SK-N-SH (cell line): ENCODE measurements at regions not wholly inside any gene's neighbourhood (a gene's known extent, or its start where the extent isn't known, plus 50 kb on each side); places are given as distances from the start of the nearest gene placed in this dataset.

Experiments
- CTCF ChIA-PET: fragments of 300-600, 350-600 bp; formaldehyde crosslinking; extraction: SDS; loops from one replicate; lab custom pipeline; 2021; lab: Yijun Ruan, JAX
- POLR2A ChIA-PET: fragments of 350-600 bp; sonication (Branson Sonifier 250); formaldehyde crosslinking; extraction: SDS; loops from one replicate; lab custom pipeline; 2020; ENCODE audit warnings: antibody characterized with exemption, inconsistent platforms; lab: Yijun Ruan, JAX
- DNase-seq: peaks from one replicate; pipeline ENCODE4 v3.0.0; 2012
- H2AFZ ChIP-seq: fragments of 200-600 bp; sonication (generic); 2 replicates; pipeline ENCODE4 v1.8.1; 2016; ENCODE audit warnings: antibody characterized with exemption, mild to moderate bottlenecking, low read depth
- H3F3A ChIP-seq: fragments of 200-600 bp; sonication (generic); replicated peaks from 2 replicates; pipeline ENCODE3; 2016; ENCODE audit warnings: antibody characterized with exemption, mild to moderate bottlenecking; ENCODE audit not compliant: insufficient read depth
- H3K27ac ChIP-seq, 2 experiments: fragments of 200-500 bp in 1 of 2; fragments of 200-600 bp in 1 of 2; sonication (Bioruptor generic) in 1 of 2; sonication (generic), shearing (Covaris generic) in 1 of 2; 2 replicates each; pipeline versions ENCODE4 v1.5.1 to v1.6.1; 2014 to 2016; ENCODE audit warnings: low read depth in 2 of 2, inconsistent platforms in 1 of 2, low read length in 1 of 2, mild to moderate bottlenecking in 1 of 2, mixed read lengths in 1 of 2
- H3K27me3 ChIP-seq: fragments of 200-600 bp; sonication (generic), shearing (Covaris generic); 2 replicates; pipeline ENCODE4 v1.6.1; 2016; ENCODE audit warnings: mixed run types; ENCODE audit not compliant: insufficient read depth
- H3K36me3 ChIP-seq, 2 experiments: fragments of 200-500 bp in 1 of 2; fragments of 200-600 bp in 1 of 2; sonication (Bioruptor generic) in 1 of 2; sonication (generic) in 1 of 2; replicated peaks in 1 of 2; 2 replicates each; pipeline versions ENCODE3 to v1.5.1; 2014 to 2016; ENCODE audit warnings: low read length in 1 of 2, mild to moderate bottlenecking in 1 of 2; ENCODE audit not compliant: insufficient read depth in 2 of 2, control insufficient read depth in 1 of 2
- H3K4me1 ChIP-seq, 2 experiments: fragments of 200-500 bp in 1 of 2; fragments of 200-600 bp in 1 of 2; sonication (Bioruptor generic) in 1 of 2; sonication (generic), shearing (Covaris generic) in 1 of 2; 2 replicates each; pipeline versions ENCODE4 v1.5.1 to v1.6.1; 2014 to 2016; ENCODE audit warnings: low read depth in 1 of 2, low read length in 1 of 2, mixed run types in 1 of 2; ENCODE audit not compliant: insufficient read depth in 2 of 2, control insufficient read depth in 1 of 2
- H3K4me2 ChIP-seq: fragments of 200-600 bp; sonication (generic), shearing (Covaris generic); 2 replicates; pipeline ENCODE4 v1.6.1; 2017; ENCODE audit warnings: mixed run types
- H3K4me3 ChIP-seq, 2 experiments: fragments of 200-500 bp in 1 of 2; fragments of 200-600 bp in 1 of 2; sonication (Bioruptor generic) in 1 of 2; sonication (generic), shearing (Covaris generic) in 1 of 2; 2 replicates each; pipeline versions ENCODE4 v1.5.1 to v1.8.1; 2014 to 2016; ENCODE audit warnings: low read depth in 2 of 2, inconsistent platforms in 1 of 2, low read length in 1 of 2, mild to moderate bottlenecking in 1 of 2, mixed read lengths in 1 of 2, moderate library complexity in 1 of 2
- H3K79me2 ChIP-seq: fragments of 200-600 bp; sonication (generic); 2 replicates; pipeline ENCODE4 v1.8.1; 2017; ENCODE audit warnings: mild to moderate bottlenecking; ENCODE audit not compliant: insufficient read depth
- H3K9ac ChIP-seq: fragments of 200-600 bp; sonication (generic); 2 replicates; pipeline ENCODE4 v1.6.1; 2017; ENCODE audit warnings: mixed run types
- H3K9me2 ChIP-seq: fragments of 200-600 bp; sonication (generic); 2 replicates; pipeline ENCODE4 v1.6.1; 2017; ENCODE audit warnings: mixed run types
- H3K9me3 ChIP-seq: fragments of 200-600 bp; sonication (generic); 2 replicates; pipeline ENCODE4 v1.6.1; 2017; ENCODE audit warnings: mixed run types, mild to moderate bottlenecking, moderate library complexity
- H4K20me1 ChIP-seq: fragments of 200-600 bp; sonication (generic); 2 replicates; pipeline ENCODE4 v1.6.1; 2017; ENCODE audit warnings: mild to moderate bottlenecking, mixed run types; ENCODE audit not compliant: insufficient read depth
- CHD2 ChIP-seq: fragments of 150-350 bp; IDR thresholded peaks from 2 replicates; pipeline ENCODE4 v1.6.1; 2018; ENCODE audit warnings: low read length; ENCODE audit not compliant: partially characterized antibody
- CTCF ChIP-seq: fragments of 200-600 bp; sonication (generic); IDR thresholded peaks from 2 replicates; pipeline ENCODE4 v1.6.1; 2017; ENCODE audit warnings: antibody characterized with exemption, mild to moderate bottlenecking, moderate library complexity
- ELF1 ChIP-seq: IDR thresholded peaks from 2 replicates; pipeline ENCODE4 v1.4.0; 2012
- FOXJ3 ChIP-seq: sonication (generic); formaldehyde crosslinking; IDR thresholded peaks from 2 replicates; pipeline ENCODE4 v1.5.1; 2020; ENCODE audit warnings: mild to moderate bottlenecking, missing genetic modification reagents
- GABPA ChIP-seq: IDR thresholded peaks from 2 replicates; pipeline ENCODE4 v1.4.0; 2012; ENCODE audit warnings: low read depth, mild to moderate bottlenecking
- IRF3 ChIP-seq: fragments of 150-350 bp; IDR thresholded peaks from 2 replicates; pipeline ENCODE4 v1.6.1; 2016; ENCODE audit warnings: mild to moderate bottlenecking, low read depth, low read length
- JUND ChIP-seq: IDR thresholded peaks from 2 replicates; pipeline ENCODE4 v1.4.0; 2012
- MEF2A ChIP-seq: IDR thresholded peaks from 2 replicates; pipeline ENCODE4 v1.4.0; 2012; ENCODE audit warnings: low read depth, borderline replicate concordance
- NRF1 ChIP-seq: IDR thresholded peaks from 2 replicates; pipeline ENCODE4 v1.6.1; 2012; ENCODE audit warnings: low read depth, mild to moderate bottlenecking, low read length
- RAD21 ChIP-seq: IDR thresholded peaks from 2 replicates; pipeline ENCODE4 v1.6.1; 2012; ENCODE audit warnings: mild to moderate bottlenecking, low read length
- RCOR1 ChIP-seq: fragments of 150-350 bp; IDR thresholded peaks from 2 replicates; pipeline ENCODE4 v1.6.1; 2017; ENCODE audit warnings: antibody characterized with exemption, low read length
- TAF1 ChIP-seq: IDR thresholded peaks from 2 replicates; pipeline ENCODE4 v1.6.1; 2012; ENCODE audit warnings: low read depth, mild to moderate bottlenecking, low read length, moderate library complexity, borderline replicate concordance
- TCF12 ChIP-seq: IDR thresholded peaks from 2 replicates; pipeline ENCODE4 v1.4.0; 2012
- USF2 ChIP-seq: fragments of 150-350 bp; IDR thresholded peaks from 2 replicates; pipeline ENCODE4 v1.6.1; 2017; ENCODE audit warnings: antibody characterized with exemption, low read length, low read depth, borderline replicate concordance
- WGBS: methylation state at CpG from one replicate; pipeline ENCODE4 v1.1.6; 2017; ENCODE audit warnings: low lambda C conversion rate; 5-methylcytosine and 5-hydroxymethylcytosine counted together
- TF ChIP-seq, protein P1 (sequence below): IDR thresholded peaks from 2 replicates; pipeline ENCODE4; 2012
- TF ChIP-seq, protein P2 (sequence below): IDR thresholded peaks from 2 replicates; pipeline ENCODE4 v1.4.0; 2012; ENCODE audit warnings: low read depth, borderline replicate concordance
- TF ChIP-seq, protein P3 (sequence below): IDR thresholded peaks from 2 replicates; pipeline ENCODE4 v1.4.0; 2012; ENCODE audit warnings: low read depth

DNA sequence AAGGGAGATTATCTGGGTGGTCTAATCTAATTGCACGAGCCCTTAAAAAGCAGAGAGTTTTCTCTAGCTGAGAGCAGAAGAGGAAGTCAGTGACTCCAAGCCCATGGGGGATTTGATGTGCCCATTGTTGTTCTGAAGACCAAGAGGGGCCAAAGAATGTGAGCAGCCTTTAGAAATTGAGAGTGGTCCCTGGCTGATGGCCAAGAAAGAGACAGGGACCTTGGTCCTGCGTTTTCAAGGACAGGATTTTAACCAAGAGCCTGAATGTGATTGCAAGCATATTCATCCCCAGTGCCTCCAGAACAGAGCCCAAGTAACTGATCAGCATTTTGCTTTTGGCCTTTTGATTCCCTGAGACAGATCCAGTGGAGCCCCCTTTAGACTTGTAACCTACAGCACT lies 1353.9 kb downstream of the AACS start:
- WGBS = 38% methylated on average over 2 of the region's 2 CpGs
- no peak overlapping the region for H3K4me3 ChIP-seq
- no peak overlapping the region for H2AFZ ChIP-seq
- H3K4me2 ChIP-seq = no peak overlapping the region
- ChIA-PET POLR2A (no interaction called here), CTCF (no interaction called here)
- H3K4me1 ChIP-seq = no peaks in the 10 kb centered on the region
- H3K36me3 ChIP-seq = no peaks in the 10 kb centered on the region
- no peaks in the 10 kb centered on the region for H3K27me3 ChIP-seq
- H3K9ac ChIP-seq = no peak overlapping the region
- H3K9me2 ChIP-seq = no peaks in the 10 kb centered on the region
- TF ChIP-seq CTCF = no peak
- TF ChIP-seq, protein P1, sequence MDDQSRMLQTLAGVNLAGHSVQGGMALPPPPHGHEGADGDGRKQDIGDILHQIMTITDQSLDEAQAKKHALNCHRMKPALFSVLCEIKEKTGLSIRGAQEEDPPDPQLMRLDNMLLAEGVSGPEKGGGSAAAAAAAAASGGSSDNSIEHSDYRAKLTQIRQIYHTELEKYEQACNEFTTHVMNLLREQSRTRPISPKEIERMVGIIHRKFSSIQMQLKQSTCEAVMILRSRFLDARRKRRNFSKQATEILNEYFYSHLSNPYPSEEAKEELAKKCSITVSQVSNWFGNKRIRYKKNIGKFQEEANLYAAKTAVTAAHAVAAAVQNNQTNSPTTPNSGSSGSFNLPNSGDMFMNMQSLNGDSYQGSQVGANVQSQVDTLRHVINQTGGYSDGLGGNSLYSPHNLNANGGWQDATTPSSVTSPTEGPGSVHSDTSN = no peak
- no peak for TF ChIP-seq FOXJ3 (CRISPR knock-in tag)
- TF ChIP-seq ELF1 = no peak
- TF ChIP-seq USF2 = no peak
- no peak for TF ChIP-seq GABPA
- TF ChIP-seq CHD2 = no peak
- TF ChIP-seq TAF1 = no peak
- TF ChIP-seq NRF1 = no peak
- TF ChIP-seq RAD21 = no peak
- TF ChIP-seq, protein P2, sequence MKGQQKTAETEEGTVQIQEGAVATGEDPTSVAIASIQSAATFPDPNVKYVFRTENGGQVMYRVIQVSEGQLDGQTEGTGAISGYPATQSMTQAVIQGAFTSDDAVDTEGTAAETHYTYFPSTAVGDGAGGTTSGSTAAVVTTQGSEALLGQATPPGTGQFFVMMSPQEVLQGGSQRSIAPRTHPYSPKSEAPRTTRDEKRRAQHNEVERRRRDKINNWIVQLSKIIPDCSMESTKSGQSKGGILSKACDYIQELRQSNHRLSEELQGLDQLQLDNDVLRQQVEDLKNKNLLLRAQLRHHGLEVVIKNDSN = no peak
- TF ChIP-seq JUND = no peak
- TF ChIP-seq MEF2A = no peak
- TF ChIP-seq TCF12 = no peak
- no peak for TF ChIP-seq IRF3
- TF ChIP-seq, protein P3, sequence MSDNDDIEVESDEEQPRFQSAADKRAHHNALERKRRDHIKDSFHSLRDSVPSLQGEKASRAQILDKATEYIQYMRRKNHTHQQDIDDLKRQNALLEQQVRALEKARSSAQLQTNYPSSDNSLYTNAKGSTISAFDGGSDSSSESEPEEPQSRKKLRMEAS = no peak
- TF ChIP-seq RCOR1 = no peak
- no peaks in the 10 kb centered on the region for H4K20me1 ChIP-seq
- no peak overlapping the region for H3K27ac ChIP-seq
- no peaks in the 10 kb centered on the region for H3F3A ChIP-seq
- no peaks in the 10 kb centered on the region for H3K9me3 ChIP-seq
- no peaks in the 10 kb centered on the region for H3K79me2 ChIP-seq
- DNase-seq = no peak
